Stomach (tissue), 4 donors: ENCODE measurements at regions not wholly inside any gene's neighbourhood (a gene's known extent, or its start where the extent isn't known, plus 50 kb on each side); places are given as distances from the start of the nearest gene placed in this dataset.

ENCODE experiments used
- EP300 ChIP-seq: sonication (generic); formaldehyde crosslinking; IDR thresholded peaks from one replicate; pipeline ENCODE4 v1.6.1; 2017; ENCODE audit warnings: antibody characterized with exemption
- POLR2A ChIP-seq, 4 donors: fragments of 450-650 bp; IDR thresholded peaks; one replicate each; pipeline ENCODE4 v1.6.1; 2016; ENCODE audit warnings: antibody characterized with exemption in 4 of 4, control low read depth in 2 of 4, mild to moderate bottlenecking in 1 of 4, moderate library complexity in 1 of 4
- POLR2AphosphoS5 ChIP-seq, 3 donors: sonication (generic); formaldehyde crosslinking; IDR thresholded peaks; one replicate each; pipeline ENCODE4 v1.6.1; 2016; ENCODE audit warnings: antibody characterized with exemption in 3 of 3
- TF ChIP-seq, protein P1 (sequence below), 7 experiments: fragments of 450-650 bp in 4 of 7; fragments of 200-600 bp in 3 of 7; sonication (generic) in 3 of 7; IDR thresholded peaks; one replicate each; pipeline ENCODE4 v1.5.1; 2016 to 2019; ENCODE audit warnings: antibody characterized with exemption in 7 of 7, control low read depth in 2 of 7, mild to moderate bottlenecking in 1 of 7

DNA sequence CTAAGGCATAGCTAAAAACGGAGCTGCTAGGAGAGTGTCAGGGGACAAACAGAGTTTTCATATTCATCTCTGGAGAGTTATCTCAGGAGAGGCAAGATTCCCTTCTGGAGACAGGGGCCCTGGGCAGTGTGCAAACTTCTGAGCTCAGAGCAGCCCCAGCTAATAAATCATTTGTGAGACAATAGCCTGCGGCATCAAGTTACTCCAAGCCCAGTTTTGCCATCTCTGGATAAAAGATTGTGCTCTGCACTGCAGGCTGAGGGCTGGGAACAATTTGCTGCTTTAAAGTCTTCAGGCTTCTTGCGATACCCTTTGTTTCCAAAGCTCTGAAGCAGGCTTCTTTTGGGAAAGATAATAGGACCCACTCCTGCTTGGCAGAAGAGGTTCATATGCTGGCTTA lies 164.3 kb upstream of the BRINP1 start:
- TF ChIP-seq, protein P1, sequence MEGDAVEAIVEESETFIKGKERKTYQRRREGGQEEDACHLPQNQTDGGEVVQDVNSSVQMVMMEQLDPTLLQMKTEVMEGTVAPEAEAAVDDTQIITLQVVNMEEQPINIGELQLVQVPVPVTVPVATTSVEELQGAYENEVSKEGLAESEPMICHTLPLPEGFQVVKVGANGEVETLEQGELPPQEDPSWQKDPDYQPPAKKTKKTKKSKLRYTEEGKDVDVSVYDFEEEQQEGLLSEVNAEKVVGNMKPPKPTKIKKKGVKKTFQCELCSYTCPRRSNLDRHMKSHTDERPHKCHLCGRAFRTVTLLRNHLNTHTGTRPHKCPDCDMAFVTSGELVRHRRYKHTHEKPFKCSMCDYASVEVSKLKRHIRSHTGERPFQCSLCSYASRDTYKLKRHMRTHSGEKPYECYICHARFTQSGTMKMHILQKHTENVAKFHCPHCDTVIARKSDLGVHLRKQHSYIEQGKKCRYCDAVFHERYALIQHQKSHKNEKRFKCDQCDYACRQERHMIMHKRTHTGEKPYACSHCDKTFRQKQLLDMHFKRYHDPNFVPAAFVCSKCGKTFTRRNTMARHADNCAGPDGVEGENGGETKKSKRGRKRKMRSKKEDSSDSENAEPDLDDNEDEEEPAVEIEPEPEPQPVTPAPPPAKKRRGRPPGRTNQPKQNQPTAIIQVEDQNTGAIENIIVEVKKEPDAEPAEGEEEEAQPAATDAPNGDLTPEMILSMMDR (IDR thresholded peaks at IDR 0.05) = no peak
- no peak for TF ChIP-seq POLR2AphosphoS5 (IDR thresholded peaks at IDR 0.05)
- no peak for TF ChIP-seq POLR2A (IDR thresholded peaks at IDR 0.05)
- TF ChIP-seq EP300 = no peak
